HG03045 (cell line): ENCODE measurements at regions not wholly inside any gene's neighbourhood (a gene's known extent, or its start where the extent isn't known, plus 50 kb on each side); places are given as distances from the start of the nearest gene placed in this dataset.

Experiments used
- ATAC-seq: cut with Tn5 transposase; IDR thresholded peaks from one replicate; pipeline ENCODE4 v1.9.1; 2021; ENCODE audit warnings: mild to moderate bottlenecking, moderate library complexity; ENCODE audit not compliant: unreplicated experiment

- ATAC-seq, result no peak
Observed at GRCh38 chr13:34764246-34764645, 177.8 kb upstream of the NBEA start.

DNA sequence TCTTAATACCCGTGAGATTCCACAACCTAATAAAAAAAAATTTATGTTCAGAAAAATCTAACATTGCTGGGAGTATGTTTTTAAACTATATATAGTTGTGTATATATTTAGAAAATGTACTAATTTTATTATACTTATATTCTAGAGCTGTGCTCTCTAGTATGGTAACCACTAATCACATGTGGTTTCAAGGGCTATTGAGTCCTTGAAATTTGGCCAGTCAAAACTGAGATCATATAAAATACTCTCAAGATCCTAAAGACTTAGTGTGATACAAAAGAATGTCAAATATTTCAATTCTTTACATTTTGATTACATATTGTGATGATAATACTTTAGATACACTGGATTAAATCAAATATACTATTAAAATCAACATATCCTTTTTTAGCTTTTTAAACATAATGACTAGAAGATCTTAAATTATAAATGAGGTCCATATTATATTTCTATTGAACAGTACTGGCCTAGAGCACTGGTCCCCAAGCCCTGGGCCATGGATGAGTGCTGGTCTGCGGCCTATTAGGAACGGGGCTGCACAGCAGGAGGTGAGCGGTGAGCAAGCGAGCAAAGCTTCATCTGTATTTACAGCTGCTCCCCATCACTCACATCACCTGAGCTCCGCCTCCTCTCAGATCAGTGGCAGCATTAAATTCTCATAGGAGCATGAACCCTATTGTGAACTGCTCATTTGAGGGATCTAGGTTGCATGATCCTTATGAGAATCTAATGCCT lies 176.5 kb upstream of the NBEA start:
- ATAC-seq, result no peak

DNA sequence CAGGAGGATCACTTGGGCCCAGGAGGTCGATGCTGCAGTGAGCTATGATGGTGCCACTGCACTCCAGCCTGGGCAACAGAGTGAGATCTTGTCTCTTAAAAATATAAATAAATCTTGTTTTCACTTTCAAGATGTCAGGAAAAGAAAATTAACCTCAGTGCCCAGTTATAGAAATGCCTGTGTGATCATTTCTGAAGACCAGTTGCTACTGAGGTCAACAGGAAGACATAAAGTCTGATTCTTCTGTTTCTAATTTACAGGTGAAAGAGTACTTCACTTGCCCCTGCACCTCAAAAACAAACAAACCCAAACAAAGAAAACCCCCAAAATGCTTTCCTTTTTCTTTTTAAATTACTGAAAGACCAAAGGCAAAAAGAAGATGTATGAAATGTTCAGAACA lies 174.3 kb upstream of the NBEA start:
- no peak for ATAC-seq

DNA sequence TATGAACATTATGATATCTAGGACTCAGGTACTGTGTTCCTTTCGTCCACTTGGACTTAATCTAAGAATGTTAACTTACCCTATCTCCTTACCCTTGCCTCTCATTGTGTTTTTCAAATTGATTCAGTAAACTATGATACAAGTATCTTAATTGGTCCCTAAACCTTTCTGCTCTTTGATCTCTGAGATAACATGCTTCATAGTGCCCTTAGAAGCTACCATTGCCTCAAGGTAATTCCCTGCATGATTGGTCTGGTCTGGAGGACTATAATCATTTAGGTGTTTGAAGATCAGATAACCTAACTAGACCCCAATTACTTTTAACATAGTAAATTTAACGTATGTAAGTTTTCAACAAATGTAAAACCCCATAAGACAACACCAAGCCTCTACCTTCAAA lies 169.9 kb upstream of the NBEA start:
- ATAC-seq, result no peak

GRCh38 chr13:34772881-34773280 lies 169.2 kb upstream of the NBEA start:
- no peak for ATAC-seq

- ATAC-seq, result no peak
Observed at GRCh38 chr13:34776390-34776981, 165.6 kb upstream of the NBEA start.

GRCh38 chr13:34777089-34777913 lies 164.8 kb upstream of the NBEA start:
- ATAC-seq, result no peak

GRCh38 chr13:34777914-34778303 lies 164.2 kb upstream of the NBEA start:
- ATAC-seq, result no peak

DNA sequence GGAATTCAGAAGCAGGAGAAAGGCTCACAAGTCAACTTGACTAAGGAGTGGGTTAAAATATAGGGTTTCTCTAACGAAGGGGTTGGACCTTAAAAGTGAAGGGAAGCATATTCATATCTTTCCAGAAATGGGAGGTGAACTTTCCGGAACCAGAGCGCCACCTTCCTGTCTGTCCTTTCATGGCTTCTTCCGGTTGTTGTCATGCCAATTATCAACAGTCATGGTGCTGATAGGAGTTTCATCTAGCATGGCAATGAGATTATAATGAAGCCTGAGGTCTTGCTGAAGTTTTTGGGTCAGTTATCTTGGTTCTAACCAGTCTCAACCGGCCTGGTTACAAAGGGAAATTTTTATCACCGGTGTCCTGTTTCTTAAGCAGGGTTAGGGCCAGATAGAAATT lies 162.9 kb upstream of the NBEA start:
- ATAC-seq, result no peak

DNA sequence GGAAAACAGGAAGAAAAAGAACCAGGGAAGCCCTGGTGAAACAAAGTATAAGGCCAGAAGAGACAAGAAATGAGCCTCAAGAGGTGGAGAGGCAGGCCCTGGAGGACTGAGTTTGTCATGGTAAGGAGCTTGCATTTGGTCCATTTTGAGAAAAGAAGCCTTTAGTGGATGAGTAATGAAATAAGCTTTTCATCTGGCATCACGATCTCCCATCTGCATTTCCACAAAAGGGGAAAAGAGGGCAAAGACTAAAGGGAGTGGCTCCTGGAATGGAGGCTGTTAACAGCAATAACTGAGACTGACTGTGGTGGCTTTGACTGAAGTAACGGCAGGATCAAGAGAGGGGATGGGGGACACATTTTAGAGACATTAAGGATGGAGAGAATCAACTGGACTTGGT lies 148.8 kb upstream of the NBEA start:
- ATAC-seq, result no peak

DNA sequence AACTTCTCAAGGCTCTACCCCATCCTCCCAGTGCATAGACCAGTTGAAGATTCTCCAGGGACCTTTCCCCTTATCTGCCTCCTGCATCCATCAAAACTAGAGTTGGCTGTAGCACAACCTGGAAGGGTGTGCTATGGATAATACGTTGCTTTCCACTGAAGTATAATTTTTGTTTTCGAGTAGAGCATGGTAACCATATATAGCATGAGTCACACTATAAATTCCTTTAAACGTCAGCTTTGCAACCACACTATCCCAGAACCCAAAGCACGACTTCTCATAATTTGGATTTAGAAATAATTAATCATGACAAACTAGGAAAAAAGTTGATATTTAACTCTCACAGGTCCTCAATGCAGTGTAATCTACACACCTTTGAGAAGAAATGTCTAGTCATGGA lies 138.3 kb upstream of the NBEA start:
- ATAC-seq, result no peak

DNA sequence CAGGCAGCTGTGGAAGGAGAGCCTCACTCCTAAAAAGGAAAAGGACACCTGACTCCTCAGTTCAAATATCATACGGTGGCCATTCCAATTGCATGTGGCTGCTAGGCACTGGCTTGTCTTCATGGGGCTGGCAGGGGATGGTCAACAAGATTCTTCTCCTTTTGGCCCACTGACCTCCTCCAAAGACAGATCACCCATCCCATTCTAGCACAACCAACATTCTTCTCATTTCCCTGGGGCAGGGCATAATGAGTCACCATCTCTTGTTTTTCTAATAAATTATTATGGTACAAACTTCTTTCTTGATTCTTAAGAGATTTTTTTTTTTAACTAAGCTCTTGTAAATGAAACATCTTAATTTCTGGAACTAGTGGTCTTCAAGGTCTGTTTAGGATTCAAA lies 136.7 kb upstream of the NBEA start:
- no peak for ATAC-seq

DNA sequence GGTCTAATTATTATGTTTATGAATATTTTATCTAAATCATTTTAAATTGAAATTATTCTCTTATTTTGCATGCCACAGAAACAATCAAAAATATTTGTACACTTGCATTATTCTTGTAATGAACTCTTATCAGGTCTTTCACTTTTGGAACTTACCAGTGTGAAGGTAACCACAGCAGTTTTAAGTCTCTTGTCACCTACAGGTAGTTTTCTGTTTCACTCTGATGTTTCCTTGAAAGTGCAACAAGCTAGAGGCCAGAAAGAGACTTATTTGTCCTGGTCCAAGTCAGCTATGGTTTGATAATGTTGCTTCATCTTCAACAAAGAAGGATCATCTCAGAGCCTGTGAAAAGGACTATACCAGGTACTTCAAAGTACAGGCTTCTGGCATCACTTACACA lies 133.4 kb upstream of the NBEA start:
- ATAC-seq, result no peak

GRCh38 chr13:34810996-34811395 lies 131.1 kb upstream of the NBEA start:
- no peak for ATAC-seq

DNA sequence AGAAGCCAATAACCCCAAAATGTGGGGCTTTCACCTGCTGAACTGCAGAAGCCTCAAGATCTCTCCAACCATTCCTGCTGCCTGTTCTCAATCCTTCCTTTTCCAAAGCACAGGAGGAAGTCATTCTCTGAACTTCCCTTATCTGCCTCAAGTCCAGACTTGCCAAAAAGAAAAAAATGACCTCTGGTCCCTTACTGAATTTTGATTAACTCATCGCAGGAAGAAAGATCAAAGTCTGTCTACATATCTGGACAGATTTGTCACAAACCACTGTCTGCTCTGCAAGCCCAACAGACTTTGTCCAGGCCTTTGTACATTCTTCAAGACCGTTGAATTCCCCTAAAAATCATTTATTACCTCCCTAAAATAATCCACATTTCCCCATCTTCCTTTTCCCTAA lies 126.5 kb upstream of the NBEA start:
- ATAC-seq, result no peak

- no peak for ATAC-seq
Observed at GRCh38 chr13:34816245-34816884, 125.7 kb upstream of the NBEA start.

- ATAC-seq, result no peak
Observed at GRCh38 chr13:34816908-34817665, 125.0 kb upstream of the NBEA start.

GRCh38 chr13:34822650-34823049 lies 119.4 kb upstream of the NBEA start:
- ATAC-seq, result no peak

DNA sequence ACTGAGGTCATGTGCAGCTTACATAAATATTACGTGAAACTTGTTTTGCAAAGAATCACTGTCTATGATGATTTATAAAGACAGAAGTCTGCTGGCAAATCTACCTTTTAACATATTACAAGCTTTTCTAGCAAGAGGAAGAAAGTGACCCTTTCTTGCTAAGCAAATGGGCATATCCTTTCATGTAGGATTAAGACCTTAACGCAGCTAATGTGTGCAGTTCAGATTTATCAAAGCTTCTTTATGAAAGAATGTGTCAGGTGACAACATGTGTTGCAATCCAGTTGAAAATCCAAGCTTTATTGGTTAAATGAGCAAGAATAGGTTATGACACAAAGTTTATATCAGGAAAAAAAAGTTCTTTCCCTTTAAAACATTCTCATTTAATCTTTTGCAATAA lies 115.6 kb upstream of the NBEA start:
- ATAC-seq, result no peak

DNA sequence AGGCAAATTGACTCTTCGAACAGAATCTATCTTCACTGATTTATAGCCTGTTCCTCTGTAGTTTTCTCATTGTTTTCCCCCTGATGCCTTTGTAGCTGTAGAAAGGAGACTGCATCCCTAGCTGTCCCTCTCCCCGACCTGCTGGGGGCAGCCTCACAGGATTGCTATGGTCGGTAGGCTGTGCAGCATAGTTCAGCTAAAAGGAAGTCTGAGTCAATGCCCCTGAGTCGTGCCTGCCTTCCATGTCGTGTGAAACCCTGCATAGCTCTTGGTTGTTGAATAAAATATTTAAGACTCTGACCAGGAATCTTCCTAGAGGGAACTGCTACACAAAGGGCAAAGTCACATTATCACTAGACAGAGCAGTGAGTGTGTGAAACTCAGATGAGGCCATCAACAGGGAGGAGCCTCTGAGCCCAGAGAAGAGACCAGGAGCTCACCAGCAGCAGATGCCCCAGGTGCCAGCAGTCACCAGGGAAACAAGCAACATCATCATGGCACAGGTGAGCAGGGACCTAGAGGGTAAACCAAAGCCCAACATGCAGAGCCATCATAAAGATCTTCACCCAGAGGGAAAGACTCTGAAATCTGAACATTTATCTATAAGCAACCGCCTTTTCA lies 108.4 kb upstream of the NBEA start:
- ATAC-seq, result no peak
